Astrocyte (in vitro differentiated cells and primary cell): ENCODE measurements at regions not wholly inside any gene's neighbourhood (a gene's known extent, or its start where the extent isn't known, plus 50 kb on each side); places are given as distances from the start of the nearest gene placed in this dataset.

Source experiments
- DNase-seq: peaks from one replicate; pipeline ENCODE4 v3.0.0-alpha.2; 2010; ENCODE audit warnings: low read depth
- FAIRE-seq: peaks from 2 replicates; lab custom pipeline; 2011; peaks lifted over from hg19 to GRCh38; lab: Jason Lieb, UNC
- H2AFZ ChIP-seq: 2 replicates; pipeline ENCODE4 v1.6.0; 2012; ENCODE audit warnings: low read depth, low read length, inconsistent platforms
- H3K27ac ChIP-seq: 2 replicates; pipeline ENCODE4 v1.5.1; 2011; ENCODE audit warnings: low read depth, low read length, inconsistent platforms
- H3K27me3 ChIP-seq: 2 replicates; pipeline ENCODE4 v1.6.0; 2011; ENCODE audit warnings: low read length, inconsistent platforms; ENCODE audit not compliant: insufficient read depth
- H3K36me3 ChIP-seq: 2 replicates; pipeline ENCODE4 v1.5.1; 2011; ENCODE audit warnings: low read length, inconsistent platforms; ENCODE audit not compliant: insufficient read depth
- H3K4me1 ChIP-seq: 2 replicates; pipeline ENCODE4 v1.5.1; 2011; ENCODE audit warnings: low read length, inconsistent platforms; ENCODE audit not compliant: insufficient read depth
- H3K4me2 ChIP-seq: 2 replicates; pipeline ENCODE4 v1.6.0; 2012; ENCODE audit warnings: low read length, inconsistent platforms
- H3K4me3 ChIP-seq: 2 replicates; pipeline ENCODE4 v1.5.1; 2011; ENCODE audit warnings: low read depth, mild to moderate bottlenecking, low read length, inconsistent platforms; ENCODE audit not compliant: insufficient read depth
- H3K79me2 ChIP-seq: 2 replicates; pipeline ENCODE4 v1.6.0; 2012; ENCODE audit warnings: mild to moderate bottlenecking, low read length, inconsistent platforms; ENCODE audit not compliant: insufficient read depth
- H3K9ac ChIP-seq: 2 replicates; pipeline ENCODE4 v1.6.0; 2012; ENCODE audit warnings: mild to moderate bottlenecking, low read length, inconsistent platforms
- H3K9me3 ChIP-seq: 2 replicates; pipeline ENCODE4 v1.5.1; 2012; ENCODE audit warnings: low read depth, mild to moderate bottlenecking, low read length, inconsistent platforms; ENCODE audit not compliant: insufficient read depth
- H4K20me1 ChIP-seq: 2 replicates; pipeline ENCODE4 v1.6.0; 2012; ENCODE audit warnings: low read length, inconsistent platforms; ENCODE audit not compliant: insufficient read depth
- H3K27ac Mint-ChIP-seq: one replicate; pipeline ENCODE4 v1.8.0; 2021; ENCODE audit warnings: mild to moderate bottlenecking, mixed read lengths; ENCODE audit not compliant: unreplicated experiment
- H3K27me3 Mint-ChIP-seq: one replicate; pipeline ENCODE4 v1.8.0; 2021; ENCODE audit warnings: low read depth, mixed read lengths; ENCODE audit not compliant: unreplicated experiment
- H3K36me3 Mint-ChIP-seq: one replicate; pipeline ENCODE4 v1.8.0; 2021; ENCODE audit warnings: low read depth, mixed read lengths; ENCODE audit not compliant: unreplicated experiment
- H3K4me1 Mint-ChIP-seq: one replicate; pipeline ENCODE4 v1.8.0; 2021; ENCODE audit warnings: low read depth, mixed read lengths; ENCODE audit not compliant: unreplicated experiment
- H3K4me3 Mint-ChIP-seq: one replicate; pipeline ENCODE4 v1.8.0; 2021; ENCODE audit warnings: mild to moderate bottlenecking, moderate library complexity, mixed read lengths; ENCODE audit not compliant: unreplicated experiment
- H3K9me3 Mint-ChIP-seq: one replicate; pipeline ENCODE4 v1.8.0; 2021; ENCODE audit warnings: mild to moderate bottlenecking, mixed read lengths; ENCODE audit not compliant: unreplicated experiment
- EZH2 ChIP-seq: IDR thresholded peaks from 2 replicates; pipeline ENCODE4 v1.6.1; 2012; ENCODE audit warnings: mild to moderate bottlenecking, low read length, inconsistent platforms; ENCODE audit not compliant: insufficient read depth
- TF ChIP-seq, protein P1 (sequence below): IDR thresholded peaks from 2 replicates; pipeline ENCODE4 v1.5.1; 2011; ENCODE audit warnings: low read depth, mild to moderate bottlenecking, inconsistent platforms, low read length, moderate library complexity; ENCODE audit not compliant: insufficient read depth

DNA sequence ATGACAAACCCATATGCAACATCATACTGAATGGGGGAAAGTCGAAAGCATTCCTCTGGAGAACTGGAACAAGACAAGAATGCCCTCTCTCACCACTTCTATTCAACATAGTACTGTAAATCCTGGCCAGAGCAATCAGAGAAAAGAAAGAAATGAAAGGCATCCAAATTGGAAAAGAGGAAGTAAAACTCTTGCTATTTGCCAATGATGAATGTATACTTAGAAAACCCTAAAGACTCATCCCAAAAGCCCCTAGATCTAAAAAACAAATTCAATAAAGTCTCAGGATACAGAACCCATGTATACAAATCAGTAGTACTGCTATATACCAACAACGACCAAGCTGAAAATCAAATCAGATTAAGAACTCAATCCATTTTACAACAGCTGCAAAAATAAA lies 66.9 kb downstream of the SPATA31C2 start:
- no peaks in the 10 kb centered on the region for H3K36me3 ChIP-seq
- H3K79me2 ChIP-seq = no peaks in the 10 kb centered on the region
- no peak overlapping the region for H3K4me2 ChIP-seq
- TF ChIP-seq, protein P1, sequence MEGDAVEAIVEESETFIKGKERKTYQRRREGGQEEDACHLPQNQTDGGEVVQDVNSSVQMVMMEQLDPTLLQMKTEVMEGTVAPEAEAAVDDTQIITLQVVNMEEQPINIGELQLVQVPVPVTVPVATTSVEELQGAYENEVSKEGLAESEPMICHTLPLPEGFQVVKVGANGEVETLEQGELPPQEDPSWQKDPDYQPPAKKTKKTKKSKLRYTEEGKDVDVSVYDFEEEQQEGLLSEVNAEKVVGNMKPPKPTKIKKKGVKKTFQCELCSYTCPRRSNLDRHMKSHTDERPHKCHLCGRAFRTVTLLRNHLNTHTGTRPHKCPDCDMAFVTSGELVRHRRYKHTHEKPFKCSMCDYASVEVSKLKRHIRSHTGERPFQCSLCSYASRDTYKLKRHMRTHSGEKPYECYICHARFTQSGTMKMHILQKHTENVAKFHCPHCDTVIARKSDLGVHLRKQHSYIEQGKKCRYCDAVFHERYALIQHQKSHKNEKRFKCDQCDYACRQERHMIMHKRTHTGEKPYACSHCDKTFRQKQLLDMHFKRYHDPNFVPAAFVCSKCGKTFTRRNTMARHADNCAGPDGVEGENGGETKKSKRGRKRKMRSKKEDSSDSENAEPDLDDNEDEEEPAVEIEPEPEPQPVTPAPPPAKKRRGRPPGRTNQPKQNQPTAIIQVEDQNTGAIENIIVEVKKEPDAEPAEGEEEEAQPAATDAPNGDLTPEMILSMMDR = no peak
- TF ChIP-seq EZH2 = no peak
- Mint-ChIP-seq H3K27me3 (peaks cover 14% of the 10 kb centered on the region), H3K9me3 (no peaks in the 10 kb centered on the region), H3K4me1 (no peaks in the 10 kb centered on the region), H3K4me3 (no peak overlapping the region), H3K27ac (no peak overlapping the region), H3K36me3 (no peaks in the 10 kb centered on the region)
- H3K27ac ChIP-seq = no peak overlapping the region
- no peak overlapping the region for H3K9ac ChIP-seq
- DNase-seq (no peak), FAIRE-seq (no peak)
- no peaks in the 10 kb centered on the region for H4K20me1 ChIP-seq
- H3K27me3 ChIP-seq = no peaks in the 10 kb centered on the region
- H3K9me3 ChIP-seq = no peaks in the 10 kb centered on the region
- peaks cover 4% of the 10 kb centered on the region for H3K4me1 ChIP-seq
- no peak overlapping the region for H3K4me3 ChIP-seq
- no peak overlapping the region for H2AFZ ChIP-seq

DNA sequence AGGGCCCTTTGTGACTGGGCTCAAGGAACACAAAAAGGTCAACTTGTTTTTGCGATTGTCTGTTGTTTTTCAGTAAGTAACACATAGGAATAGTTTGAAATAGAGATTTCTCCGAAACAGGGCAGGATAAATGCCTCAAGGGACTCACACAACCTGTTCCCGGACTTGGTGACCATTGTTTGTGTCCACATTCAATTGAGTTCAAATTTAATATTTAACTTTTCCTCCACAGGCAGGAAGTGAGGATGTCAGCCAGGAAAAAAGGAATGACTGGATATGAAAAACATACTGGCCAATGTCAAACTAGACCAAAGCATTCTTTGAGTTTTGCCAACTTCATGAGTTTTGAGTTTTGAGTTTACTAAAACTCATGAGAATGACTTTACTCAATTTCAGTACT lies 72.7 kb downstream of the SPATA31C2 start:
- H3K27ac Mint-ChIP-seq = no peak overlapping the region
- peaks cover 2% of the 10 kb centered on the region for H3K9me3 Mint-ChIP-seq
- peaks cover 3% of the 10 kb centered on the region for H3K27me3 Mint-ChIP-seq
- H3K4me3 ChIP-seq = no peak overlapping the region
- H4K20me1 ChIP-seq = no peaks in the 10 kb centered on the region
- H3K27me3 ChIP-seq = no peaks in the 10 kb centered on the region
- no peak overlapping the region for H2AFZ ChIP-seq
- FAIRE-seq (no peak), DNase-seq (no peak)
- no peak overlapping the region for H3K9ac ChIP-seq
- no peak overlapping the region for H3K4me2 ChIP-seq
- no peaks in the 10 kb centered on the region for H3K9me3 ChIP-seq
- H3K36me3 ChIP-seq = no peaks in the 10 kb centered on the region
- no peak overlapping the region for H3K4me3 Mint-ChIP-seq
- no peaks in the 10 kb centered on the region for H3K79me2 ChIP-seq
- no peak overlapping the region for H3K27ac ChIP-seq
- H3K36me3 Mint-ChIP-seq = no peaks in the 10 kb centered on the region
- TF ChIP-seq, protein P1 = no peak
- TF ChIP-seq EZH2 = no peak
- peaks cover 3% of the 10 kb centered on the region for H3K4me1 Mint-ChIP-seq
- no peaks in the 10 kb centered on the region for H3K4me1 ChIP-seq

DNA sequence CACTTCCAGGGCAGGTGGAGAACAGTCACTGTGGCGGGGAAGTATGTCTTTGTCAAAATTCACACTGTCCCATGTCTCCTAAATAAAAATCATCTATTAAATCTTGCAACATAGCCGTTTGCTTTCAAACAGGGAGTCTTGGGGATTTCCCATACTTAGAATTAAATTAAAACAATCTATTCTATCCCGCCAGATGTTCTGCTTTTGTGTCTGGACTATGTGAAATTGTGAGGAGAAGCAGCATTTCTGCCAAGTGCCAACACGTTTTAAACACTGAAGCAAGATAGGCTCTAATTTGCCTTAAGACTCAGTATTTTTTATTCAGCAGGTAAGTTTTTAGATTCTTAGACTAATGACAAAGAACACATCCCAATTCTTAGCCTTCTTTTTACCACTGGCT lies 73.7 kb downstream of the SPATA31C2 start:
- Histone ChIP-seq H3K36me3 (no peaks in the 10 kb centered on the region), H3K4me2 (no peak overlapping the region), H4K20me1 (no peaks in the 10 kb centered on the region), H2AFZ (no peak overlapping the region), H3K4me3 (no peak overlapping the region), H3K9ac (no peak overlapping the region), H3K27ac (no peak overlapping the region), H3K4me1 (no peaks in the 10 kb centered on the region), H3K27me3 (no peaks in the 10 kb centered on the region), H3K9me3 (no peaks in the 10 kb centered on the region), H3K79me2 (no peaks in the 10 kb centered on the region)
- DNase-seq = no peak
- peaks cover 3% of the 10 kb centered on the region for H3K27me3 Mint-ChIP-seq
- peaks cover 2% of the 10 kb centered on the region for H3K9me3 Mint-ChIP-seq
- no peak overlapping the region for H3K27ac Mint-ChIP-seq
- H3K36me3 Mint-ChIP-seq = no peaks in the 10 kb centered on the region
- no peak overlapping the region for H3K4me3 Mint-ChIP-seq
- H3K4me1 Mint-ChIP-seq = peaks cover 5% of the 10 kb centered on the region
- TF ChIP-seq EZH2 = no peak
- TF ChIP-seq, protein P1 = no peak
- no peak for FAIRE-seq
